H1 (cell line): ENCODE measurements at regions not wholly inside any gene's neighbourhood (a gene's known extent, or its start where the extent isn't known, plus 50 kb on each side); places are given as distances from the start of the nearest gene placed in this dataset.

Experiments used
- BRCA1 ChIP-seq: IDR thresholded peaks from 2 replicates; pipeline ENCODE4 v1.6.1; 2012; ENCODE audit warnings: low read depth, low read length, improper control_type of control experiment
- CEBPB ChIP-seq: IDR thresholded peaks from 2 replicates; pipeline ENCODE4 v1.6.1; 2012; ENCODE audit warnings: low read depth, low read length
- CHD2 ChIP-seq: IDR thresholded peaks from 2 replicates; pipeline ENCODE4 v1.6.1; 2012; ENCODE audit warnings: low read length, improper control_type of control experiment
- EZH2 ChIP-seq: fragments of 200-600 bp; sonication (generic); IDR thresholded peaks from 2 replicates; pipeline ENCODE4 v1.7.1; 2012; ENCODE audit warnings: low read depth, mild to moderate bottlenecking, moderate library complexity, low read length, inconsistent platforms; ENCODE audit not compliant: severe bottlenecking
- FOSL1 ChIP-seq: IDR thresholded peaks from 2 replicates; pipeline ENCODE4 v1.6.1; 2011; ENCODE audit warnings: mild to moderate bottlenecking, low read depth, low read length, moderate library complexity; ENCODE audit not compliant: insufficient read depth
- JUND ChIP-seq: IDR thresholded peaks from 2 replicates; pipeline ENCODE4 v1.6.1; 2011; ENCODE audit warnings: mild to moderate bottlenecking, improper control_type of control experiment, low read length
- NRF1 ChIP-seq: IDR thresholded peaks from 2 replicates; pipeline ENCODE4 v1.6.1; 2011; ENCODE audit warnings: mild to moderate bottlenecking, low read depth, low read length, improper control_type of control experiment
- POLR2A ChIP-seq, 2 experiments: IDR thresholded peaks; 1 replicate in 1 of 2; 2 replicates in 1 of 2; pipeline ENCODE4 v1.6.1; 2011; ENCODE audit warnings: low read depth in 2 of 2, low read length in 2 of 2, mild to moderate bottlenecking in 2 of 2; ENCODE audit errors: control extremely low read depth in 1 of 2
- TAF1 ChIP-seq: IDR thresholded peaks from 2 replicates; pipeline ENCODE4 v1.6.1; 2011; ENCODE audit warnings: mild to moderate bottlenecking, low read depth, low read length
- TCF12 ChIP-seq: IDR thresholded peaks from 2 replicates; pipeline ENCODE4 v1.6.1; 2011; ENCODE audit warnings: low read depth, mild to moderate bottlenecking, low read length
- YY1 ChIP-seq: IDR thresholded peaks from 2 replicates; pipeline ENCODE4 v1.6.1; 2011; ENCODE audit warnings: low read depth, mild to moderate bottlenecking, low read length
- TF ChIP-seq, protein P1 (sequence below), 3 experiments: IDR thresholded peaks; 1 replicate in 2 of 3; 2 replicates in 1 of 3; pipeline versions ENCODE4 v1.5.1 to v1.6.1; 2011; ENCODE audit warnings: low read length in 3 of 3, mild to moderate bottlenecking in 3 of 3, inconsistent platforms in 2 of 3, low read depth in 1 of 3, moderate library complexity in 1 of 3; ENCODE audit not compliant: insufficient read depth in 1 of 3; ENCODE audit errors: control extremely low read depth in 1 of 3

DNA sequence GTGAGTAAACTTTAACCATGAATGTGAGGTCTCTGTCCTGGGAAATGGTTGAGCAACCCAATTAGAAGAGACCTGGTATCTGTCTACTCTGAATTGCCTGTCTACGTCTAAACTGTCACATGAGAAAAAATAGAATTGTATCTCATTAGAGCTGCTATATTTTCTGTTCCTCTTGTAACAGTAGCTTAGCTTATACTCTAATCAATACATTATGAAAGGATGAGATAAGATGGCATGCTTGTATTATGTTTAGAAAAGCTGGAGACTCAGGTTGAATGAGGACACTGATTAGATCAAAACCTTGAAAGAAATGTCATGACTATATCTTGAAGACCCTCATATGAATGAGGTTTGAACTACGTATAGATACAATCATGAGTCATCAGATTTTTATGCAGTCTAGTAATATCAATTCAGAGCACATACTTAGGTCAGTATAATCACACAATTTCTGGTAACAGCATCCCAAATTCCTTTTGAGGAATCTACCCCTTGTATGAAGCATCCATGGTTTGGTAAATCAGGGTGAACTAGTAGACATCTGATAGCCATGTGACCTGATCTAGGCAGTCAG lies 561.5 kb upstream of the CHORDC1 start:
- TF ChIP-seq NRF1 (no peak), POLR2A (IDR thresholded peaks at IDR 0.05; ENCODE audit: control extremely low read depth in 1 of 2, low read depth in 2 of 2, low read length in 2 of 2) (no peak), YY1 (no peak), FOSL1 (no peak), BRCA1 (no peak), TAF1 (no peak), EZH2 (no peak), CHD2 (no peak), CEBPB (no peak), JUND (no peak), TCF12 (no peak)
- TF ChIP-seq, protein P1, sequence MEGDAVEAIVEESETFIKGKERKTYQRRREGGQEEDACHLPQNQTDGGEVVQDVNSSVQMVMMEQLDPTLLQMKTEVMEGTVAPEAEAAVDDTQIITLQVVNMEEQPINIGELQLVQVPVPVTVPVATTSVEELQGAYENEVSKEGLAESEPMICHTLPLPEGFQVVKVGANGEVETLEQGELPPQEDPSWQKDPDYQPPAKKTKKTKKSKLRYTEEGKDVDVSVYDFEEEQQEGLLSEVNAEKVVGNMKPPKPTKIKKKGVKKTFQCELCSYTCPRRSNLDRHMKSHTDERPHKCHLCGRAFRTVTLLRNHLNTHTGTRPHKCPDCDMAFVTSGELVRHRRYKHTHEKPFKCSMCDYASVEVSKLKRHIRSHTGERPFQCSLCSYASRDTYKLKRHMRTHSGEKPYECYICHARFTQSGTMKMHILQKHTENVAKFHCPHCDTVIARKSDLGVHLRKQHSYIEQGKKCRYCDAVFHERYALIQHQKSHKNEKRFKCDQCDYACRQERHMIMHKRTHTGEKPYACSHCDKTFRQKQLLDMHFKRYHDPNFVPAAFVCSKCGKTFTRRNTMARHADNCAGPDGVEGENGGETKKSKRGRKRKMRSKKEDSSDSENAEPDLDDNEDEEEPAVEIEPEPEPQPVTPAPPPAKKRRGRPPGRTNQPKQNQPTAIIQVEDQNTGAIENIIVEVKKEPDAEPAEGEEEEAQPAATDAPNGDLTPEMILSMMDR (IDR thresholded peaks at IDR 0.05; ENCODE audit: control extremely low read depth in 1 of 3, insufficient read depth in 1 of 3, low read depth in 1 of 3, low read length in 3 of 3) = no peak
